NOMO-1 (cell line): ENCODE measurements at regions not wholly inside any gene's neighbourhood (a gene's known extent, or its start where the extent isn't known, plus 50 kb on each side); places are given as distances from the start of the nearest gene placed in this dataset.

Source experiments
- DNase-seq, 2 experiments: peaks; one replicate each; lab custom pipeline; 2025; ENCODE audit not compliant: unreplicated experiment in 2 of 2; lab: John Stamatoyannopoulos, UW

DNA sequence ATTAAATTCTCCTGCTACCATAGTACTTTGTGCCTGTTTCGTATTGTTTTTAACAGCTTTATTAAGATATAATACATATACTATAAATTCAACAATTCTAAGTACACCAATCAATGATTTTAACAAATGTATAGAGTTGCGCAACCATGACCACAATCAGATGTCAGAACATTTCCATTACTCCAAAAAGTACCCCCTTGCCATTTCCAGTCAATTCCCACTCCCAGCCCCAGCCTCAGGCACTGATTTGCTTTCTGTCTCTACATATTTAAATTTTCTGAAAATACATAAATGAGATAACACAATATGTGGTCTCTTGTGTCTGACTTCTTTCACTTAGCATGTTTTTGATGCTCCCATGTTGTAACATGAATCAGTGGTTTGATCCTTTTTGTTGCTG, 193.9 kb downstream of the FIGN start:
- no peak for DNase-seq

DNA sequence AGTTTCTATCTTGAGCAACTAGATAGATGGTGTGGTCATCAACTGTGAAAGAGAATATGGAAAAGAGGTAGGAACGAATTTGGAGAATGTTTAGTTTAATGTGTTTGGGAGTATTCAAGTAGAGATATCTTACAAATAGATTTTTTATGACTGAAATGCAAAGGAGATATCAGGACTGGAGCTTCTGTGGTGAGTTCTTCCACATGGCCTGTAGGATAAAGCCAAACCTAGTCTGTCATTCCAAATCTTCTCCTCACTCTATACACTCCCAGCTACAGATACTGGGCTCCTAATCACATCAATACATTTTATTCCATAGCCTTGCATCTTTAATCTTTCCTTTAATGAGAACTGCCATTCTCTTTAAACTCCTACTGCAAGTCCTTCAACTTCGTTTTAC, 194.3 kb downstream of the FIGN start:
- DNase-seq, result no peak

DNA sequence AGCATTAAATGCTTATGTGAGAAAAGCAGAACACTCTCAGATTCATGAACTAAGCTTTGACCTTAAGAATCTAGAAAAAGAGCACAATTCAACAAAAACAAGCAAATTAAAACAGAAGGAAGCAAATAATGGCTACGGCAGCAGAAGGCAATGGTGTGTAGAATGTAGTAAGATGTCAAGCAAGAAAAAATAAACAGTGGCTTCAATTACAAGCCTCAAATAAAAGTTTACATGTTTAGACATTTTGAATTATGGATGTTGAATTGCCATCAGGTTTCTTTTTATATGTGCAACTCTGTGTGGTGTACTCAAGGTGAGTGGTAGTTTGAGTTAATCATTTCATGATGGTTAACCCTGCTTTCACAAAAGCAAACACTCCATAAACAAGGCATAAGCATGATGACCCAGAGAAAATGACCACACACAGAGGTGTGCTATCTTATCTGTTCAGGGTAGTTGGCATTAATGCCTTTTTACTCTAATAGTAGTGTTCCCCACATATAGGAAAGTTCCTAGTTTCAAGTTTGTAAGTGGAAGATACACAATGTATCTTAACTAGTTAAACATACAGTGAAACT, 207.1 kb downstream of the FIGN start:
- no peak for DNase-seq

DNA sequence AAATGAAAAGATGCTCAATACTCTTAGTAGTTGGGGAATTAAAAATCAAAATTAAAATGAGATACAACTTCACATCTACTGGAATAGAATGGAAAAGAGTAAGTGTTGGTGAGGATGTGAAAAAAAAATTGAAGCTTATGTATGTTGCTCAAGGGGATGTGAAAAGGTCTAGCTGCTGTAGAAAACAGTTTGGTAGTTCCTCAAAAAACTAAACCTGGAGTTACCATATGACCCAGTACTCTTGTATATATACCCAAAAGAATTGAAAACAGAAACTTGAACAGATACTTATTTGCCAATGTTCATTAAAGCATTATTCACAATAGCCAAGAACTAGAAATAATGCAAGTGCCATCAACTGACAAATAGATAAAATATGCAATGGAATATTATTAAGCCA, 208.4 kb downstream of the FIGN start:
- no peak for DNase-seq

DNA sequence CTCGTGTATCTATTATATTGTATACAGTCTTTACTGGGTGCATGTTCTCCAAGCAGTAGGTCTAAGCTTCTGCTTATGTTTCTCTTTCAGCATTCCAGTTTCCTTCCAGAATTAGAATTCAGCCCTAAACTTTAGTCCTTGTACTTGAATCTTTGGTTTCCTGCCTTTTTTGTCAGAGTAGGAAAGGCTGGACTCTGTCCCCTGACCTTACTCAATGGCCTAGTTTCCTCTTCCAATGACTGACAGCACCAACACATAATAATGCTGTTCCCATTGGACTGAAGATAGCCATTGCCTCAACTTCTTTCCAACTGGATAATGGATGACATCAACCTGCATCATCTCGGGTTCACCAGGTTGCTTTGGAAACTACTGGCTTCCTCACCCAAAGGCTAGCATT, 217.0 kb downstream of the FIGN start:
- DNase-seq, result no peak

DNA sequence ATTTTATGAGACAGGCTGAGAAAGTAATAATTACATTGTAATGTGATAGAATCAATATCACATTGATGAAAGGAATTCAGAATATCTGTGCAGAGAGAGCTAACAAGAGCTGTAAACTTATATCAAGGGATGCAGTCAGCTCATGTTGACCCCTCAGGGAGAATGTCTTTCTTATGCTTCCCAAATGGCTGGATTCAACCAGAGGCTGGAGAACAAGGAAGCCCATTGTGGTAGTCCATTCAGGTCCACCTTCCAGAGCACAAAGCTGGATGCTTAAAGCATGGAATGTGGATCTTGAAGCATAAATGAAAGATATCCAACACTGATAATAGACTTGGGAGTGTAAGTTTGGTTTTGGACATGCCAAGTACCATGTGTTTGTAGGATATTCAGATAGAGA, 220.0 kb downstream of the FIGN start:
- no peak for DNase-seq

DNA sequence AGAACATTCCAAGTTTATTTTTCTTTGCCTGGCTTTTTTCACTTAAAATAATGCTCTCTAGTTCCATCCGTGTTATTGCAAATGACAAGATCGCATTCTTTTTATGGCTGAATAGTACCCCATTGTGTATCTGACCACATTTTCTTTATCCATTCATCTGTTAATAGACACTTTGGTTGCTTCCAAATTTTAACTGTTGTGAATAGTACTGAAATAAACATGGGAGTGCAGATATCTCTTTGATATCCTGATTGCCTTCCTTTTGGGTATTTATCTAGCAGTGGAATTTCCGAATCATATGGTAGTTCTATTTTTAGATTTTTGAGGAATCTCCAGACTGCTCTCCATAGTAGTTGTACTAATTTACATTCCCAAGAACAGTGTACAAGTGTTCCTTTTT, 230.5 kb downstream of the FIGN start:
- DNase-seq, result no peak

DNA sequence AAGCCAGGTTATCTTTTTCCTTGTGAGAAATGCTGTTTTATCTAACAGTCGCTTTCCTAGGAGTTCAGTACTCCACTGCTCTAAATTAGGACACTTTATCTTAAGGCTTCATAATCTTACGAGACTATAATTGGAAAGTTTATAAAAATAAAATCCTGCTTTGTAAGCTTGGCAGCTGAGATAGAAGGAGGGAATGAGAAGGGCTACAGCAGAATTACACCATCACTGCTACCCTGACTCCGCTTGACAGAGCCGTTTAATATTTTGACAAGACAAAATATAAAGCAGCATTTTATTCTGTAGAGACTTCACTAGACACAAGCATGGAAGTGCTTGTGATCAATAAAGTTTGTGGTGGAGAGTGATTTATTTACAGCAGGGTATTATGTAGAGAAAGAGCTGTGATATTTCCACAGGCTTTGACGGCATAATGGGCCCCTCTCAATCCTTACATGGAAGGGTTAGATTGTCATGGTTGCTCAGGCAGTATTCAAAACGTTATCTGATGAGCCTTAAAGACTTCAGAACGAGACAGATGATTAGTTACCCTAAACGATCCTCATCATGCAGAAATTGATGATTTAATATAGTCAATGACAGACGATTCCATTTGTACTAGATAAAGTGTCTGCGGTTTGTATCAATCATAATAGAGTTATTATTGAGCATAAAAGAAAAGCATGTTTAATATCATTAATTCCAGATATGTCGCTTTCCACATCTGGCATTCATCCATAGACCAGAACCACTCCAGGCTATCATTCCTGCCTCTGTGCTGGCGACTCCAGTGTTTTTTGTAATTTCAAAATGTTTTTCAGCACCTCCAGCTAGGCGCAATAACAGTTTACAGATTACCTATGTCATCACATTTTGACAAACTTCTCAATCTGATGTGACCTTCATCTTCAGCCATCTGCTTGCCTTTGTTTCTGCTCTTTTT, 242.2 kb downstream of the FIGN start:
- DNase-seq, result no peak

DNA sequence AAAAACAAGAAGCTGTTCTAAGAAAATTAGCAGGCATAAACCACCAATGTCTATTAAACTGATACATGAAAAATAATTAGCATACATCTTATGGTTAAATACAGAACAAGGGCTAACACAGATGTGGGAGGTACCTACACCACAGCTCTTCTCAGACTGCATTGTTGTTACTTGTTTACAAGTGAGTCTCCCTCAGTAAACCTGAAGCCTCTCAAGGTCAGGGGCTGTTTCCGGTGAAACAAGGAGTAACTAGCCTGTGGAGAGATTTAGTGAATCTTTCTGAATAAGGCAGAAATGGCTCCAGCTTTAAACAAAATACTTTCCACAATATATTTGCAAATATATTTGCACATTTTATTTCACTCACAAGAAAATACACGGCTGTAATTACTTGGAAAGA, 244.0 kb downstream of the FIGN start:
- DNase-seq, result no peak

DNA sequence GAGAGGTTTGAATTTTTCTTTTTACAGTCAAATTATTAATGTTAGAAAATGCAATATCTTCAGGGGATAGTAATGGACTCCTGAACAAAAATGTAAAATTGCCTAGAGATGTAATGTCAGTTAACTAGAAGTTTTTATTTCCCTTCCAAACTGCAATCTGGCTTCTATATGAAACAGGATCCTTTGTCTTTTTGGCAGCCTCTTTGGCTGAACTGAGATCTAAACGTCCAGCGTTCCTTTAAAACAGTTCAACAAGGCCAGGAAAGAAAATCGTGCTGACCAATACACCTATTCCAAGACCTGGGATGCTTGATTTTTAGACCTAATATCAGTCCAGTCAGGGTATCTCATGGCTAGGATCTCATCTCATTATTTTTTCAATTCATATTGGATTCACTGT, 245.5 kb downstream of the FIGN start:
- no peak for DNase-seq

DNA sequence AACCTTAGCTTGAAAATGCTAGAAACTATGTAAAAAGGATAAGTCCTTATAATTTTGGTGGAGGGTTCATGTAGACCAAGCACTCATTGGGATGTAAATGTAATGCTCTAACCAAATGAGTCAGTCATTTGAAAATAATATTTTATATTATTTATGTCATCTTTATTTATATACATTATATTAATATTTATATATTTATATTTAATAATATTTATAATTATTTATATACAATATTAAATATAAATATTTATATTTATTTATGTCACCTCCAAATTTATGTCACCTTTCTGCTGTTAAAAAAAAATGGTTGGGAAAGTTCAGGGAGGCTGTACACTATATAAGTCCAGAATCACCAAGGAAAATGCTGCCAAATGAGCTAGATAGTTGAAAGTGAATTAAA, 254.3 kb downstream of the FIGN start:
- no peak for DNase-seq

DNA sequence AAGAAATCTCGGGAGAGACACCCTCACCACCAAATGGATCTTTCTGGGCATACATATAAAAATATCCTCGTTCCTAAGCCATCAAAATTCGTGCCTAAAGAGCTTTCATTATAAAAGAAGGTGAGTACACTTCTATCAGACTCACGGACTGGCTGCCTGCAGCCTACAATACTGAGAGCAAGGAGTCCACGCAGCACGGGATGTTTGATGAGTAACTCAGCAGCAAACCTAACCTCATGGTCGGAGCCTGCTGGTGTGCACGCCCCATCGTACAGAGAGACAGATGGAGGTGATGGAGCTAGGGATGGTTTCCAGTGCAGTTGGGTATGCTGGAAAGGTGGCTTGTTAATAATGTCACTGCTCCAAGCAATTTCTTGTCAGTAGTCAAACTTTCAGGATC, 256.2 kb downstream of the FIGN start:
- no peak for DNase-seq

DNA sequence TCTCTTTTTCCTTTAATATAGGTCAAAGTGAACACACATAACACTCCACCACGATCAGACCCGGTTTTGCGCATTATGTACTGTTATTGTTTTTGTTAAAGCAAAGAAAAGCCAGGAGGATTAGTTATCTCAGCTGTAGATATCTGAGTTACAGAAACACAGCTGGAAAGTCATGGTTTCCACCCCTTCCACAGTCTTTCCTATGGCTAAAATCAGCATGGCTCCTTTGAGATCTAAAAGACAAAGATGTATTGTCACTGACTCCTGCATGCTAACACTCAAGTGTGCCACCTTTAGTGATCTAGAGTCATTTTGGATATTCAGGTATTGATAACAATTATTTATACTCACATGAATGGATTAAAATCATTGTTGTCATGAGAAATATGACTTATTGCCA, 260.0 kb downstream of the FIGN start:
- no peak for DNase-seq

DNA sequence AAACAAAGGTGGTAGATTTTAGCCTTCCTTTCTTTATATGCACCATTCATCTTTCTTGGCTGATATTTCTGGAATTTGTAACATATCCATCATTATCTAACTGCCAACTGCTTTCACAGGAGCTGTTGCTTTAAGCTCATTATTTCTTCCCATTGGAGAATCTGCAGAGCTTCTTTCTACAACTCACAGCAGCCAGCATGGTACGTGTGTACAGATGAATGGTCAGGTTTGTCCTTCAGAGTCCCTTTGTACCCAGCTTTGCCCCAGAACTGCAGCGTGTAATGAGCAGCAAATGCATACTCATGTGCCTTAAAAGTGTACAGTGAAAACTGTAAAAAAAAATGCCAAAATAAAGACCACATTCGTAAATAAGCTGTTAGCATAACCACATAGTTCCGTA, 260.9 kb downstream of the FIGN start:
- DNase-seq, result no peak

DNA sequence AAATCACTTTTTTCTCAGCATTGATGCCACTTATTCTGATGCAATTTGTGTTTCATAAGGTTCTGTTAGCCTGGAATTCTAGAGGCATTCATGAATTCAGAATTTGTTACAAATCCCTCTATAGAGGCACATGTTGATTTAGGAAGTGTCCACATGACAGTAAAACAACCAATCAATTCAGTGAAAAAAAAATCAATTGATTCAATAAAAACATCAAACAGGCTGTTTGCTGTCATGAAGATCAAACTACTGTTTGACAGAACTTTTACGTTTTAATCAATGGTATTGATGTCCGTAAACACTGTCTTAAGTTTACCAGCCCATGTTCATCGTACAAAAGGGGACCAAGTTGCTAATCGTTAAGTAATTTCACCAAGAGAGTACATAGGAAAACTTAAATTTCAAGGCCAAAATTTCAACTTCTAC, 261.5 kb downstream of the FIGN start:
- no peak for DNase-seq

DNA sequence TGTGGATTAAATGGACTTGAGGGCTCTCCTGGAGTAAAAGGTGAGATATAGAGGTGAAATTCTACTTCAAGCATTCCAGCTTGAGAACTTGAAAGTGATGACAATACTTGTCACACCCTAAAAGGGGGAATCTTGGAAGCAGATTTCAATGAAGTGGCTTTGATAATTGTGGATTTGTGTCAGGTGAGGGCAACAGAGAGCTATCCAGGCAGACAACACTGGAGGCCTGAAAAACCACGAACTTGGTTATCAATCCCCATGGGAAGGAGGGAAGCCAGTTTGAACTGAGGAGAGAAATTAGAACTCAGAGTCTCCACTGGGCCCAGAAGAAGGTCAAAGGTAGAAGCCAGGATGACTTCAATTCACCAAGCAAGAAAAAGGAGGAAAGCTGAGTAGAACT, 263.9 kb downstream of the FIGN start:
- no peak for DNase-seq

DNA sequence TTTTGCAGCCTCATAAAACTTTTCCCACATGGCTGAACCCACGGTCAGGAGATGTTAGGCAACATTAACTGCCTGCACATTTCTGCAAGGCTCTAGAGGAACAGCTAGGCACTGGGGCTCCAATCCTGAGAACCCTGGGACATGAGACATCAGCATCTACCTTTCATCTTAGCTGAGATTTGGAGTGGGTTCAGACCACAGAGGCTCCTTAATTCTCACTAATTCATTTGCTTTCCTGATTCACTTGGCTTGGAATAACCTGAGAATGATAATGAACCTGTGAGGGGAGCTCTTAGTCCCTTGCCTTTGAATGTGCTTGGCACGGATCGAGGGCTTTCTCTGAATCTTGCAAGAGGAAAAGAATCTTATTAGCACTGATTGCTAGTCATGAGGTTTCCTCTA, 266.2 kb downstream of the FIGN start:
- no peak for DNase-seq

DNA sequence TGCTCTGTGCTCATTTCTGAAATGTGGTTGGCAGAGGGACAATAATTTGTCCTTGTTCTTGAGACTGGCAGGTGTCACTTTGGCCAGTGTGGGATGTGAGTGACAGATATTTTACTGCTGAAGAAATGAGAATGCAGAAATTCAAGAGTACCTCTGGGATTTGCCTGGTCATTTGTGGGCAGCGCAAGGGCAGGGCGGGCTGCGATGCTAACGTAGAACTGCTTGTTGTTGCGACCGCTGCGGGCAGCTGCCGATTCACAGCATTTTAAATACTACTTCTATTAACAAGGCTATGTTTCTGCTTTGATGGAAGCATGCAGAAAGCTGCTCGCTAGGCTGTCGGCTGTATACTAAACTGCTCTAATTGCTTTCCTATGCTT, 268.6 kb downstream of the FIGN start:
- DNase-seq, result no peak

DNA sequence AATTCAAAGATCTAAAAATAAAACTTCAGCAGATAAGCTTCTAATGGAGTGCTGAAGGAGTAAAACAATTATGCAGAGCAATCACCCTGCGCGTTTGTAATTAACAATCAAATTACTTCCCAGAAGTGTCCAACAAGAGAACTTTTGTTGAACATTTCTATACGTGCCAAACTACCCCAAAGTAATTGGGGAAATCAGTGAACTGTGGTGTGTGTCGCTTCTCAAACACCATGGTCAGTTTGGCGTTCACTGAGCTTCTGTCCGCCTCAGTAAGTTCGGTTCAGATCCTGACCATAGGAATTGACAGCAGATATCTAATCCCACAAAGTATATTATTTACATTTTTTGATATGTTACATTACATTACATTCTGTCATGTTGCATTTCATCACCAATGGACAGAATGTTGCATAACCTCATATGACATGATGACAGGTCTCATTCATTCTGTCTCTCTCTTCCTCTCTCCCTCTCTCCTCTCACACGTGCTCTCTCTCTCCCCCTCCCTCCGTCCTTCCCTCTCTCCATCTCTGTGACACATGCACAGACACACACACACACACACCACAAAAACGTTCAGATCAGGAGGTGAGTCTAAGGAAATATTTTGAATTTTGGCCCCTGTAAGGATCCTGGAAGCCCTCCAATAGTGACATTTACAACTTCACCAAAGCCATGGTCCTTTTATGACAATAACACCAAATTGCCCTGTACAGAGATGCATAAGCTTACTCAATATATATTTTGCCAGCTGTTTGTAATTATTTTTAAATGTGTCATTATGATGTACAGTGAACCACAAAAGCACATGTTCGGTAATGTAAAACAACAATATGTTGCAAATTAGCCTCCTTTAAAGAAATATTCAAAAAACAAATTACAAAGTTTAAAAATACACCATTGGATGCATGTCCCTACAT, 269.2 kb downstream of the FIGN start:
- no peak for DNase-seq

DNA sequence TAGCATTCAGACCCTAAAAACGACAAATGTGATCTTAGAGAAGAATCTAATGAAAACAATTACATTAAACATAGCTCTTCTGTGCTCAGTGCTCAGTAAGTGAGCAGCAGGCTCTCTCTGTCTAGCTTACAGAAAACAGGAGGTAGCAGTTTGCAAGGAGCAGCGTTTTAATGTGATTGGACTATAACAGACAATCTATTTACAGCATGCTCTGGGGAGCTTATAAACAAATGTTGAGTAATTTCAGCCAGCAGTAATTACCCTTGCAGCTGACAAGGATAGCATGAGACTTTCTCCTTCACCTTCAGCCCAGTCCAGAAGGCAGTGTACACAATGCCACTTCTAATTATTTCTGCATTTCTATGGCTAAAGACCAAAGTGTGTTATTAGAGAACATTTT, 270.4 kb downstream of the FIGN start:
- no peak for DNase-seq

DNA sequence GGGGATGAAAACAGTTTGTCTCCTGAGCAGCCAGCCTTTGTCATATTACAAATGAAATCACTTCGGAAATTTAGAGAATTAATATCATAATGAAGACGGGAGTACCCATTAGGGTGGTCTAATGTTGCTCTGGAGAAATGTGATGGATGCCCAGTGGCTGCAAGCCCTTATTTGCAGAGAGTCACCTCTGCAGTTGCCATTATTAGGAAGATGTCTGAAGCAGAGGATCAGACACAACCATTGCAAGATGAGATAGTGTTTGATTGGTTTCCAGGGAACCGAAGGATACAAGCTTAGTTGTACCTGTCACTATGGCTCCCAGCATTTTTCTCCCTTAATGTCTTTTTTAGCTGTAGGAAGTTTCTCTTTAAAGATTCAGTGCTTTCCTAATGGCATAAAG, 272.4 kb downstream of the FIGN start:
- DNase-seq, result no peak

DNA sequence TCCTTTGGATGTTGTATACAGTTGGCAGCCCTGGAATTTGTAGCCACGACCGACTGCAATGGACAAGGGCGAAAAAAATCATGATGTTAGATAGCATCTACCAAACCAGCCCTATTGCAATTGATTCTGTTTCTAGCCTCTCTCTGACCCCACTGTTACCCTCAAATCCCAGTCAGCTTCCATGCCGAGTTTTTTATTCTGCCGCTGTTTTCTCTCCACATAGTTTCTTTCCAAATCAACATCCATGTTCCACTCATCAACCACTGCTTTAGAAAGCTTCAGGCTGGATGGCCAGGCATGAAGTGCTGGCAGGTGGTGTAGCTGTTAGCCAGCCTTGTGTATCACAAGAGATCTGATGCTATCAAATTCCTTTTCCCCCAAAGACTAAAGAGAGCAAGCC, 272.8 kb downstream of the FIGN start:
- no peak for DNase-seq
